ENCODE measurements at regions not wholly inside any gene's neighbourhood (a gene's known extent, or its start where the extent isn't known, plus 50 kb on each side); places are given as distances from the start of the nearest gene placed in this dataset.
"Not testable (repeated sequence)": the region's sequence is repeated elsewhere in the genome, so short reads cannot be mapped to it uniquely, and the experiment has no call there.

DNA sequence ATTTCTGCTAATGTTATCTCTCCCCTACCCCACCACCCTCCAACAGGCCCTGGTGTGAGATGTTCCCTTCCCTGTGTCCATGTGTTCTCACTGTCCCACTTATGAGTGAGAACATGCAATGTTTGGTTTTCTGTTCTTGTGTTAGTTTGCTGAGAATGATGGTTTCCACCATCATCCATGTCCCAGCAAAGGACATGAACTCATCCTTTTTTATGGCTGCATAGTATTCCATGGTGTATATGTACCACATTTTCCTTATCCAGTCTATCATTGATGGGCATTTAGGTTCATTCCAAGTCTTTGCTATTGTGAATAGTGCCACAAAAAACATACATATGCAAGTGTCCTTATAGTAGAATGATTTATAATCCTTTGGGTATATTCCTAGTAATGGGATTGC, 104.5 kb downstream of the ZNF33B start:
- H3K36me3 Mint-ChIP-seq, result peaks cover 24 to 47% (median 38%) of the 10 kb centered on the region in 3 donors
- H3K9me3 Mint-ChIP-seq, result peaks cover 32 to 83% (median 79%) of the 10 kb centered on the region in 6 donors
- not testable (repeated sequence) for H3K27ac Mint-ChIP-seq; DNase-seq; H3K27me3 Mint-ChIP-seq (ENCODE audit: low read depth in 3 of 3); H3K4me1 Mint-ChIP-seq
- peak overlapping the region in 1 of 5 donors; percentile 15 for H3K4me3 Mint-ChIP-seq

DNA sequence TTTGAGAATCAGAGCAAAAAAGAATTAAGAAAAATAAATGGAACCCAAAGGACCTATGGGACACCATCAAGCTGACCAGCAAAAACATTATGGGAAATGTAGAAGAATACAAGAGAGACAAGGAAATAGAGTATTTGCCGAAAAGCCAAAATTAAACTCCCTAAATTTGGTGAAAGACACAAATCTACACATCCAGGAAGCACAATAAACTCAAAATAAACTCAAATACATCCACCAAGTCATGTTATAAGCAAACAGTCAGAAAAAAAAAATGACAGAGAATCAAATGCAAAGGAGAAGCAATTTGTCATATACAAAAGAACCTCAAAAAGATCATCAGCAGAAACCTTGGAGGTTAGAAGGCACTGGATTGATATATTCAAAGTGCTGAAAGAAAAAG, 105.4 kb downstream of the ZNF33B start:
- Mint-ChIP-seq H3K4me3 (no peak overlapping the region), H3K36me3 (peaks cover 24 to 38% (median 30%) of the 10 kb centered on the region in 3 donors), H3K4me1 (no peaks in the 10 kb centered on the region), H3K27ac (no peak overlapping the region), H3K9me3 (peaks cover 36 to 79% (median 74%) of the 10 kb centered on the region in 6 donors), H3K27me3 (ENCODE audit: low read depth in 3 of 3) (peaks cover 0 to 3% (median 0%) of the 10 kb centered on the region in 3 donors)
- no peak for DNase-seq

DNA sequence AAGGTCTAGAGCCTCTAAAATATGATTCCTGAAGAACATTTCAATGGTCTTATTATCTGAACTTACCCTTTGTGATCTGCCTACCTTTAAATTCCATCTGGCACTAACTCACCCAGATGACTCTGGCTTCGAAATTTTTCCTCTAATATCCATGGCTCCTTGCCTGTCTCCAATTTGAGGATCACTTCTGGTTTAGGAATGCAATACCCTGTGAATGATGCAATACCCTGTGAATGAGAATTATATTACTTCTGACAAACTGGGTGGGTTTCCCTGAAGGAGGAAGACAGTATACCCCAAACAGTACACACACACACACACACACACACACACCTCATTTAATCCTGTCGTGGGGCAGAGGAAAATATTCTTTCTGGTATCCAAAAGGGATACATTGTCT, 115.3 kb downstream of the ZNF33B start:
- Mint-ChIP-seq H3K4me1 (peaks cover 0 to 5% of the 10 kb centered on the region in 2 donors), H3K4me3 (no peak overlapping the region), H3K27me3 (ENCODE audit: low read depth in 3 of 3) (peaks cover 0 to 5% (median 0%) of the 10 kb centered on the region in 3 donors), H3K27ac (no peak overlapping the region), H3K36me3 (peaks cover 50 to 64% (median 58%) of the 10 kb centered on the region in 3 donors), H3K9me3 (peaks cover 62 to 85% (median 78%) of the 10 kb centered on the region in 6 donors)
- no peak for DNase-seq

DNA sequence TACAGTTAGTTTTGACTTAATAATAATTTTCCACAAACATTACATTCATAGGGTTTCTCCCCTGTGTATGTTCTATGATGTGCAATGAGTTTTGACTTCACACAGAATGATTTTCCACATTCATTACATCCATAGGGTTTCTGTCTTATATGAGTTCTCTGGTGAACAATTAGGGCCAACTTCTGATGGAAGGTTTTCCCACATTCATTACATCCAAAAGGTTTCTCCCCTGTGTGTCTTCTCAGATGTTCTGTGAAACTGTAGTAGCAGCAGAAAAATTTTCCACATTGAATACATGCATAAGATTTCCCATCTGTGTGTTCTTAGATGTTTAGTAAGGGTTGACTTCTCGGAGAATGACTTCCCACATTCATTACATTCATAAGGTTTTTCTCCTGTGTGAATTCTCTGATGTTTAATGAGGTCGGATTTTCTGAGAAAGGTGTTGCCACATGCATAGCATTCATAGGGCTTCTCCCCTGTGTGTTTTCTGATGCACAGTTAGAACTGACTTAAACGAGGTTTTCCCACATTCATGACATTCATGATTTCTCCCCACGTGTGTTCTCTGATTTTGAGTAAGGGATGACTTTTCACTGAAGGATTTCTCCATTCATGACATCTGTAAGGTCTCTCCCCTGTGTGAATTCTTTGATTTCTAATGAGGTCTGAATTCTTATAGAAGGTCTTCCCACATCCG, 118.5 kb downstream of the ZNF33B start:
- H3K27ac Mint-ChIP-seq, result no peak overlapping the region
- H3K4me1 Mint-ChIP-seq, result peaks cover 0 to 5% of the 10 kb centered on the region in 2 donors
- H3K4me3 Mint-ChIP-seq, result no peak overlapping the region
- H3K36me3 Mint-ChIP-seq, result peaks cover 56 to 62% (median 60%) of the 10 kb centered on the region in 3 donors
- DNase-seq, result no peak
- H3K27me3 Mint-ChIP-seq (ENCODE audit: low read depth in 3 of 3), result peaks cover 0 to 7% (median 1%) of the 10 kb centered on the region in 3 donors
- H3K9me3 Mint-ChIP-seq, result peaks cover 78 to 100% (median 89%) of the 10 kb centered on the region in 6 donors

DNA sequence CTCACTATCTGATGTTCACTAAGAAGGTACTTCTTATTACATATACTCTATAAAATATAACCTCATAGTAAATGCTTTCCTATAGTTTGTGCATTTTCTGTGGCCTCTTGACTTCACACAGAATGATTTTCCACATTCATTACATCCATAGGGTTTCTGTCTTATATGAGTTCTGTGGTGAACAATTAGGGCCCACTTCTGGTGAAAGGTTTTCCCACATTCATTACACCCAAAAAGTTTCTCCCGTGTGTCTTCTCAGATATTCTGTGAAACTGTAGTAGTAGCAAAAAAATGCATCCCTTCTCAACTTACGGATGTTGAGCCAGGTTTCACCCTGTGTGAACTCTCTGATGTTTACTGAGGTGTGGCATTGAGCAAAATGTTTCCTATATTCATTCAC, 119.3 kb downstream of the ZNF33B start:
- H3K9me3 Mint-ChIP-seq, result peaks cover 79 to 100% (median 91%) of the 10 kb centered on the region in 6 donors
- no peaks in the 10 kb centered on the region for H3K4me1 Mint-ChIP-seq
- no peak for DNase-seq
- H3K4me3 Mint-ChIP-seq, result no peak overlapping the region
- H3K27ac Mint-ChIP-seq, result no peak overlapping the region
- peaks cover 51 to 56% (median 55%) of the 10 kb centered on the region in 3 donors for H3K36me3 Mint-ChIP-seq
- peaks cover 0 to 5% (median 1%) of the 10 kb centered on the region in 3 donors for H3K27me3 Mint-ChIP-seq (ENCODE audit: low read depth in 3 of 3)

DNA sequence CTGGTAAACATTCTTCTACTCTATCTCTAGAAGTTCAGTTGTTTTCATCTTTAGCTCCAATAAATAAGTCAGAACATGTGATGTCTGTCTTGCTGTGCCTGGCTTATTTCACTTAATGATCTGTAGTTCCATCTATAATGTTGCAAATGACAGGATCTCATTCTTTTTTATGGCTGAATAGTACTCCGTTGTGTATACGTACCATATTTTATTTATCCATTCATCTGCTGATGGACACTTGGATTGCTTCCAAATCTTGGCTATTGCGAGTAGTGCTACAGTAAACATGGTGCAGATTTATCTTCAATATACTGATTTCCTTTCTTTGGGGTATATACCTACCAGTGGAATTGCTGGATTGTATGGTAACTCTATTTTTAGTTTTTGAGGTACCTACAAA, 124.4 kb downstream of the ZNF33B start:
- Mint-ChIP-seq H3K4me3 (no peak overlapping the region), H3K4me1 (no peaks in the 10 kb centered on the region), H3K27me3 (ENCODE audit: low read depth in 3 of 3) (peaks cover 0 to 5% (median 1%) of the 10 kb centered on the region in 3 donors), H3K9me3 (peaks cover 59 to 93% (median 83%) of the 10 kb centered on the region in 6 donors), H3K36me3 (peaks cover 12 to 26% (median 20%) of the 10 kb centered on the region in 3 donors), H3K27ac (no peak overlapping the region)
- DNase-seq, result no peak

DNA sequence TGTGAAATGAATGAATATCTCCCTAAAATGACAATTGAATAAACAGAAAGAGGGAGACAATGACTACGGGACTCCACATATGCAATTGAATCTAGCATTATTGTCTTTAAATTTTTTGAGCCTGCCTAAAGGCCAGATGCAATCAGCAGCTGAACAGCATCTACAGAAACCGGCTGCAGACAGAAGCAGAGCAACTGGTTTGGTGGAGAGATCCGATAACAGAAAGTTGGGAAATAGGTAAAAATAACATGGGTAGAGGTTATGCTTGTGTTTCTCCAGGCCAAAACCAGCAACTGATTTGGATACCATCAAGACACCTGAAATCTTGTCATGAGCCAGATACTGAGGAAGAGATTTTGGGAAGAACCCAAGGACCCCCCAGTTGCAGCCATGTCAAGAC, 146.6 kb downstream of the ZNF33B start:
- DNase-seq, result no peak
- Mint-ChIP-seq H3K9me3 (peaks cover 1 to 26% (median 3%) of the 10 kb centered on the region in 6 donors), H3K4me3 (no peak overlapping the region), H3K36me3 (no peaks in the 10 kb centered on the region), H3K4me1 (no peaks in the 10 kb centered on the region), H3K27ac (no peak overlapping the region), H3K27me3 (ENCODE audit: low read depth in 3 of 3) (no peaks in the 10 kb centered on the region)

DNA sequence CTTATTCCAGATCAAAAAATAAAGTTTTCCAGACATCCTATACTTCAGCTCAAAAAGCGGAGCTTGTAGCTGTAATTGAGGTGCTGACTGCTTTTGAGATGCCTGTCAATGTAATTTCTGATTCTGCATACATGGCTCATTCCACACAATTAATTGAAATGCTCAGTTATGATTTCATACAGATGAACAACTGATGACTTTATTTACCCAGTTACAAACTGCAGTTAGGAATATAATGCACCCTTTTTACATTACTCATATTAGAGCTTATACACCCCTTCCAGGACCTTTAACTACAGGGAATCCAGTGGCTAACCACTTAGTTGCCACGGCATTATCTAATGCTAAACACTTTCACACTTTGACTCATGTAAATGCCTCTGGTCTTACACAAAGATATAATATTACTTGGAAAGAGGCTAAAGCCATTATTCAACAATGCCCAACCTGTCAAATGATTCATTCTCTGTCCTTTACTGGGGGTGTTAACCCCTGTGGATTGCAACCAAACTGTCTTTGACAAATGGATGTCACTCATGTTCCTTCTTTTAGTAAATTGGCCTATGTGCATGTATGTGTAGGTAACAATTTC, 147.3 kb downstream of the ZNF33B start:
- Mint-ChIP-seq H3K27me3 (ENCODE audit: low read depth in 3 of 3) (no peaks in the 10 kb centered on the region), H3K36me3 (no peaks in the 10 kb centered on the region), H3K4me3 (no peak overlapping the region), H3K9me3 (peaks cover 1 to 27% (median 4%) of the 10 kb centered on the region in 6 donors), H3K4me1 (no peaks in the 10 kb centered on the region), H3K27ac (no peak overlapping the region)
- DNase-seq, result no peak

DNA sequence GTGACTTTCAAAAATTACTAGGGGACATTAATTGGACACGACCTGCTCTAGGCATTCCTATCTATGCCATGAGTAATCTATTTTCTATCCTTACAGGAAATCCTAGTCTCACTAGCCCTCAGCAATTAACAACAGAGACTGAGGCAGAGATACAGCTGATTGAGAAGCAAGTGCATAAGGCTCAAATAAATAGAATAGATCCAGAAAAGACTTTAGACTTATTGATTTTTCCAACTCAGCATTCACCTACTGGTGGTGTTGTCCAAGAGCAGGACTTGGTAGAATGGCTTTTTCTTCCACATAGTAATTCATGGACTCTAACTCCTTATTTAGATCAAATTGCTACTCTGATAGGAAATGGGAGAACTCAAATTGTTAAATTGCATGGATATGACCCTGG, 148.0 kb downstream of the ZNF33B start:
- H3K9me3 Mint-ChIP-seq, result peaks cover 1 to 25% (median 4%) of the 10 kb centered on the region in 6 donors
- H3K36me3 Mint-ChIP-seq, result no peaks in the 10 kb centered on the region
- DNase-seq, result no peak
- no peak overlapping the region for H3K27ac Mint-ChIP-seq
- no peak overlapping the region for H3K4me3 Mint-ChIP-seq
- no peaks in the 10 kb centered on the region for H3K27me3 Mint-ChIP-seq (ENCODE audit: low read depth in 3 of 3)
- no peaks in the 10 kb centered on the region for H3K4me1 Mint-ChIP-seq

DNA sequence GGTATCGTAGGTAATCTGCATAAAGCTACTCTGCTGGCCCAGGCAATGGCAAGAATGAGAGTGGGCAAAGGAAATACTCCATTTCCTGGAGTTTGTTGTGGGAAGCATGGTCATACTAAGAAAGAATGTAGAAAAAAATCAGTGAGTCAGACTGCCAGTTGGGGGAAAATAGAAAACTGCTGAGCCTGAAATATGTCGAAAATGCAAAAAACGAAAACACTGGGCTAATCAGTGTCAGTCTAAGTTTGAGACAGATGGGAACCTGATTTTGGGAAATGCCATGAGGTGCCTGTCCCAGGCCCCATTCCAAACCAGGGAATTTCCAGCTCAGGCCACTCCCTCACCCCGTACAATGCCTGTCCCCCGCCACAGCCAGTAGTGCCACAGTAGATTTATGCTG, 150.0 kb downstream of the ZNF33B start:
- H3K27me3 Mint-ChIP-seq (ENCODE audit: low read depth in 3 of 3), result no peaks in the 10 kb centered on the region
- no peaks in the 10 kb centered on the region for H3K4me1 Mint-ChIP-seq
- H3K9me3 Mint-ChIP-seq, result peaks cover 1 to 17% (median 4%) of the 10 kb centered on the region in 6 donors
- H3K27ac Mint-ChIP-seq, result no peak overlapping the region
- no peak overlapping the region for H3K4me3 Mint-ChIP-seq
- DNase-seq, result no peak
- H3K36me3 Mint-ChIP-seq, result no peaks in the 10 kb centered on the region

DNA sequence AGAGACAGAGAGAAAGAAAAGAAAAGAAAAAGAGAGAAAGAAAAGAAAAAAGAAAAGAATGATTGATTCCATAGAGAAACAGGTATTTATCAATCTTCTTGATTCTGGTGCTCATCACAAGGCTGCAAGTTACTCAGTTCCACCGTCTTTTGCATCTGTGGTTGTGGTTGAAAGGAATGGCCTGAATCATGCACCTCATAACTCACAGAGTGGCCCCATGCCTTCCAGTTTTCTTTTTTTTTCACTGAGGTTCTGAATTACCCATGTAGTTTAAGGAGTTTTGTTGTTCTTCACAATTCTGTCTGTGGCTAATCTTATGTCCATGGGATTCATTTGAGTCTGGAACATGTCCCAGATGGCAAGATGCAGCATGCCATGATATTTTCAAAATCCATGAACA, 156.0 kb downstream of the ZNF33B start:
- no peak overlapping the region for H3K27ac Mint-ChIP-seq
- no peak overlapping the region for H3K4me3 Mint-ChIP-seq
- no peak for DNase-seq
- peaks cover 0 to 4% (median 2%) of the 10 kb centered on the region in 3 donors for H3K27me3 Mint-ChIP-seq (ENCODE audit: low read depth in 3 of 3)
- no peaks in the 10 kb centered on the region for H3K4me1 Mint-ChIP-seq
- peaks cover 0 to 5% (median 0%) of the 10 kb centered on the region in 3 donors for H3K36me3 Mint-ChIP-seq
- H3K9me3 Mint-ChIP-seq, result peaks cover 3 to 11% (median 5%) of the 10 kb centered on the region in 6 donors

DNA sequence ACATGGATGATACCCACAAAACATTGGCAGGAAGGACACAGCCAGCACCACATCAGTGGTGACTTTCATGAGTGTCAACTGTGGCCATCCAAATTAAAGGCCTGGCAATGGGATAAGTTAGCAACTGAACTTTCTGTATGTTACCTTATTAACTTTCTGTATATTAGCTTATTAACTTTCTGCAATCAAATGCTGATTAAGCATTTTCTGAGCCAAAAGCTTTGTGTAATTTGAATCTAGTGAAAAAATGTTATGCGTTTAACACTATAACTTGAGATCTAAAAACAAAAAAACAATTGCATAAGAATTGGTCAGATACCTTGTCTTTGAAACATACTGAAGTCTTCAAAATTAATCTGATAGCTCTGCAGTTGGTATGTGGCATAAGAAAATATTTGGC, 159.3 kb downstream of the ZNF33B start:
- DNase-seq, result no peak
- Mint-ChIP-seq H3K27me3 (ENCODE audit: low read depth in 3 of 3) (peaks cover 3 to 12% (median 5%) of the 10 kb centered on the region in 3 donors), H3K36me3 (peaks cover 0 to 5% (median 0%) of the 10 kb centered on the region in 3 donors), H3K9me3 (peaks cover 0 to 11% (median 8%) of the 10 kb centered on the region in 6 donors), H3K4me1 (no peaks in the 10 kb centered on the region), H3K27ac (no peak overlapping the region), H3K4me3 (no peak overlapping the region)

DNA sequence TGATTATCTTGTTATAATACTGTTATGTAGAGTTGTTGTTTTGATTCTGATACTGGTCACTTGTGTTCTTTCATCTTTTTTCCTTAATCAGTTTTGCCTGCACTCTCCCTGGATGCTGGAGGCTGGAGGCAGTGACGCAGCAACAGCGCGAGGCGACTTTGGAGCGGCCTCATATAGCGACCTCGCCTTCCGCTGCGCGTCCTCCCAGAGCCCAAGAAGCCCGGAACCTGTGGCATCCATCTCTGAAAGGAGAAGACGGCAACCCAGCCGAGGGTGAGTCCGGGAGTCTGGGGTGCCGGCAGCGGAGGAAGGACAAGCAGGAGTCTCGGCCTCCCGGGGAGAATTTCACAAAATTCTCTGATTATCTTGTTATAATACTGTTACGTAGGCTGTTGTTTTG, 161.2 kb downstream of the ZNF33B start:
- peaks cover 0 to 13% (median 7%) of the 10 kb centered on the region in 6 donors for H3K9me3 Mint-ChIP-seq
- DNase-seq, result no peak
- H3K4me3 Mint-ChIP-seq, result no peak overlapping the region
- H3K27me3 Mint-ChIP-seq (ENCODE audit: low read depth in 3 of 3), result peaks cover 3 to 8% (median 3%) of the 10 kb centered on the region in 3 donors
- no peaks in the 10 kb centered on the region for H3K36me3 Mint-ChIP-seq
- H3K27ac Mint-ChIP-seq, result no peak overlapping the region
- no peaks in the 10 kb centered on the region for H3K4me1 Mint-ChIP-seq

DNA sequence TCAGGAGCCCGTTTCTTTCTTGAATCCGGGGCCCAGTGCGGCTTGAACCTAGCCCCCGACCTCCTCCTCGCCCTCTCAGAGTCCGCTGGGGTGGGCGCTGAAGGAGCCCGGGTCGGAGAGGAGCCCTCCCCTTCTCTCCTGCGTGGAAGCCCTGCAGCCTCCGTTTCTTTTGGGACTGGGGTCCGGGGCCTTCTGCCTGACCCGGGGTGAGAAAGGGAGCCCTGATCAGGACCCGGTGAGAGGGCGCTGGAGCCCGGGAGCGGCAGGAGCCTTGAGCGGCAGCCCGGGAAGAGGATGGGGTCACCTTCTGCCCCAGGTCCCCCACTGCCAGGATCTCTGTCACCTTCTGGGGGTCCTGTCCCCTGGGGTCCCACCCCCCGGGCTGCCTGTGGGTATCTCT, 162.3 kb downstream of the ZNF33B start:
- Mint-ChIP-seq H3K4me1 (no peaks in the 10 kb centered on the region), H3K9me3 (peaks cover 0 to 13% (median 6%) of the 10 kb centered on the region in 6 donors), H3K4me3 (no peak overlapping the region), H3K27me3 (ENCODE audit: low read depth in 3 of 3) (peaks cover 3 to 8% (median 6%) of the 10 kb centered on the region in 3 donors), H3K27ac (no peak overlapping the region), H3K36me3 (no peaks in the 10 kb centered on the region)
- DNase-seq, result no peak

Measured in immature natural killer cell (primary cell).